Spleen (tissue), 11 donors: ENCODE measurements at regions not wholly inside any gene's neighbourhood (a gene's known extent, or its start where the extent isn't known, plus 50 kb on each side); places are given as distances from the start of the nearest gene placed in this dataset.

Source experiments
- DNase-seq: peaks from one replicate; pipeline ENCODE4 v3.0.0-alpha.2; 2020
- H3K27ac ChIP-seq, 8 donors: fragments of 200-600 bp; sonication (generic) in 7 of 8; 1 replicate in 4 of 8; 2 replicates in 4 of 8; pipeline versions ENCODE4 v1.5.0 to v1.8.0; 2016 to 2021; ENCODE audit warnings: inconsistent platforms in 4 of 8, mild to moderate bottlenecking in 4 of 8, moderate library complexity in 1 of 8
- H3K27me3 ChIP-seq, 7 donors: fragments of 200-600 bp; sonication (generic) in 6 of 7; replicated peaks in 1 of 7; 1 replicate in 4 of 7; 2 replicates in 3 of 7; pipeline versions ENCODE4 v1.5.0 to v1.8.0; 2016 to 2021; ENCODE audit warnings: inconsistent platforms in 3 of 7, mild to moderate bottlenecking in 1 of 7
- H3K36me3 ChIP-seq, 6 donors: fragments of 200-600 bp; sonication (generic) in 5 of 6; 1 replicate in 4 of 6; 2 replicates in 2 of 6; pipeline versions ENCODE4 v1.5.0 to v1.8.0; 2016 to 2021; ENCODE audit warnings: inconsistent platforms in 2 of 6
- H3K4me1 ChIP-seq, 6 donors: fragments of 200-600 bp; sonication (generic) in 5 of 6; 1 replicate in 3 of 6; 2 replicates in 3 of 6; pipeline versions ENCODE4 v1.5.0 to v1.8.0; 2016 to 2021; ENCODE audit warnings: inconsistent platforms in 3 of 6
- H3K4me3 ChIP-seq, 8 donors: fragments of 200-600 bp; sonication (generic) in 7 of 8; 1 replicate in 4 of 8; 2 replicates in 4 of 8; pipeline versions ENCODE4 v1.5.0 to v1.8.0; 2016 to 2021; ENCODE audit warnings: inconsistent platforms in 4 of 8, mild to moderate bottlenecking in 4 of 8, moderate library complexity in 2 of 8
- H3K9me3 ChIP-seq, 8 donors: fragments of 200-600 bp; sonication (generic) in 7 of 8; 1 replicate in 4 of 8; 2 replicates in 4 of 8; pipeline versions ENCODE4 v1.5.0 to v1.8.0; 2016 to 2021; ENCODE audit warnings: inconsistent platforms in 4 of 8
- POLR2A ChIP-seq, 3 donors: fragments of 450-650 bp; IDR thresholded peaks; one replicate each; pipeline ENCODE4 v1.5.1; 2017; ENCODE audit warnings: antibody characterized with exemption in 3 of 3, mild to moderate bottlenecking in 1 of 3
- POLR2AphosphoS5 ChIP-seq, 3 donors: sonication (generic); formaldehyde crosslinking; IDR thresholded peaks; one replicate each; pipeline ENCODE4 v1.5.1; 2017; ENCODE audit warnings: antibody characterized with exemption in 3 of 3
- WGBS, 5 donors: extraction: QIAGEN DNeasy Blood & Tissue Kit in 3 of 5; methylation state at CpG; one replicate each; pipeline versions ENCODE4 v1.1.5 to v1.1.7; 2013 to 2018; 5-methylcytosine and 5-hydroxymethylcytosine counted together
- intact Hi-C: fragments of 100-400 bp; cut with DNase I; formaldehyde crosslinking; loops from one replicate; pipeline ENCODE4 v1.15.0; 2023; ENCODE audit warnings: low total_unique reads
- TF ChIP-seq, protein P1 (sequence below), 11 experiments: fragments of 200-600 bp in 7 of 11; fragments of 450-650 bp in 4 of 11; sonication (generic) in 4 of 11; IDR thresholded peaks in 8 of 11; conservative IDR thresholded peaks in 3 of 11; 1 replicate in 7 of 11; 2 replicates in 4 of 11; pipeline versions ENCODE4 v1.4.0 to v1.8.0; 2016 to 2021; ENCODE audit warnings: antibody characterized with exemption in 11 of 11, inconsistent platforms in 4 of 11, mild to moderate bottlenecking in 1 of 11
- donor health status: healthy with polysubstance abuse.
- donor health status: DM: no; HTN: no; CAD: no; lungs with moderate emphysema.
- donor health status: DM: no; HTN: no; CAD: no.
- donor health status: Bipolar disorder and iron deficiency.
- donor health status: healthy.
- donor health status: DM: no; HTN: no; CAD: no.
- donor health status: DM: yes; HTN: yes; CAD: no.

DNA sequence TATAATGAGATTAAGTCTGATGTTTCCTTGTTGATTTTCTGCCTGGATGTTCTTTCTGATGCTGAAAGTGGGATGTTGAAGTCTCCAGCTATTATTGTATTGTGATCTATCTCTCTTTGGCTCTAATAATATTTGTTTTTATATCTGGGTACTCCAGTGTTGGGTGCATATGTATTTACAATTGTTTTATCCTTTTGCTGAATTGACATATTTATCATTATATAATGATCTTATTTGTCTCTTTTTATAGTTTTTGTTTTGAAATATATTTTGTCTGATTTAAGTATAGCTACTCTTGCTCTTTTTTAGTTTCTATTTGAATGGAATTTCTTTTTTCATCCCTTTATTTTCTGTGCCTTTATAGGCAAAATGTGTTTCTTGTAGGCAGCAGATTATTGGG lies 522.2 kb upstream of the NEGR1 start:
- Histone ChIP-seq H3K27ac (no peak overlapping the region), H3K27me3 (no peaks in the 10 kb centered on the region), H3K4me1 (no peaks in the 10 kb centered on the region), H3K36me3 (no peaks in the 10 kb centered on the region), H3K4me3 (no peak overlapping the region), H3K9me3 (peaks cover 0 to 46% (median 16%) of the 10 kb centered on the region in 8 donors)
- no peak for DNase-seq
- intact Hi-C loops = no loop called here
- no peak for TF ChIP-seq POLR2AphosphoS5 (IDR thresholded peaks at IDR 0.05)
- no peak for TF ChIP-seq POLR2A (IDR thresholded peaks at IDR 0.05)
- TF ChIP-seq, protein P1, sequence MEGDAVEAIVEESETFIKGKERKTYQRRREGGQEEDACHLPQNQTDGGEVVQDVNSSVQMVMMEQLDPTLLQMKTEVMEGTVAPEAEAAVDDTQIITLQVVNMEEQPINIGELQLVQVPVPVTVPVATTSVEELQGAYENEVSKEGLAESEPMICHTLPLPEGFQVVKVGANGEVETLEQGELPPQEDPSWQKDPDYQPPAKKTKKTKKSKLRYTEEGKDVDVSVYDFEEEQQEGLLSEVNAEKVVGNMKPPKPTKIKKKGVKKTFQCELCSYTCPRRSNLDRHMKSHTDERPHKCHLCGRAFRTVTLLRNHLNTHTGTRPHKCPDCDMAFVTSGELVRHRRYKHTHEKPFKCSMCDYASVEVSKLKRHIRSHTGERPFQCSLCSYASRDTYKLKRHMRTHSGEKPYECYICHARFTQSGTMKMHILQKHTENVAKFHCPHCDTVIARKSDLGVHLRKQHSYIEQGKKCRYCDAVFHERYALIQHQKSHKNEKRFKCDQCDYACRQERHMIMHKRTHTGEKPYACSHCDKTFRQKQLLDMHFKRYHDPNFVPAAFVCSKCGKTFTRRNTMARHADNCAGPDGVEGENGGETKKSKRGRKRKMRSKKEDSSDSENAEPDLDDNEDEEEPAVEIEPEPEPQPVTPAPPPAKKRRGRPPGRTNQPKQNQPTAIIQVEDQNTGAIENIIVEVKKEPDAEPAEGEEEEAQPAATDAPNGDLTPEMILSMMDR (IDR thresholded peaks at IDR 0.05 in 8 of 11, conservative IDR thresholded peaks at IDR 0.05 in 3 of 11) = no peak

DNA sequence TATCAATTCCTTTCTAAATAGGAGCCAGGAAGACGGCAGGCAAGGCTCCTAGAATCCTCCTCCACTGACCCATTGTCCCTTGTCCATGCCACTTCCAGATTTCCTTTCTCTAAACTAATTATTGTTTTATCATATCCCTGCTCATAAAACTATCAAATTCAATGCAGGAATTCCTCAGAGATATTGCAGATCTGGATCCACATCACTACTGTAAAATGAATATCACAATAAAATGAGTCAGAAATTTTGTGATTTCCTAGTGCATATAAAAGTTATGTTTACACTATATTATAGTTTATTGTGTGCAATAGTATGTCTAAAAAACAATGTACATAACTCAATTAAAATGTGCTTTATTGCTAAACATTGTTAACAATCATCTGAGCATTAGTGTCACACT lies 498.7 kb upstream of the NEGR1 start:
- peaks cover 0 to 8% (median 0%) of the 10 kb centered on the region in 8 donors for H3K9me3 ChIP-seq
- intact Hi-C loops = no loop called here
- TF ChIP-seq, protein P1 (IDR thresholded peaks at IDR 0.05 in 8 of 11, conservative IDR thresholded peaks at IDR 0.05 in 3 of 11) = no peak
- 61 to 72% (median 64%) methylated on average over 1 of the region's 1 CpG for WGBS, 5 donors
- H3K4me3 ChIP-seq = no peak overlapping the region
- no peaks in the 10 kb centered on the region for H3K27me3 ChIP-seq
- no peaks in the 10 kb centered on the region for H3K4me1 ChIP-seq
- no peaks in the 10 kb centered on the region for H3K36me3 ChIP-seq
- DNase-seq = no peak
- no peak overlapping the region for H3K27ac ChIP-seq

DNA sequence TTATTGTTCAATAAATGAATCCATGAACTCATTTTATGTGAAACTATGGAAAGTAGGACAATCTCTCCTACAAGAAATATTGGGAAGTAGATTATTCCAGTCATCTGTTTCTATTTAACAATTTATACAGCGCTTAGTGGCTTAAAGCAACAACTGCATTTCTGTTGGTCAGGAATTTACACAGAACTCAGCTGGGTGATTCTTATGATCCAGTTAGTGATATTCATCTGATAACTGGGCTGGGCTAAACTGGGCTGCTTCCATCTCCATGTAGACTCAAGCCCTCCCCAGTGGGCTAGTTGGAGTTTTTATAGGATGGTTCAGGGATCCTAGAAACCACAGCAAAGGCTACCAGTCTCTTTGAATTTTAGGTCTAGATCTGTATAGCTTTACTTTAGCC lies 497.9 kb upstream of the NEGR1 start:
- H3K9me3 ChIP-seq = peaks cover 0 to 8% (median 0%) of the 10 kb centered on the region in 8 donors
- intact Hi-C loops = no loop called here
- 88 to 96% (median 93%) methylated on average over 1 of the region's 1 CpG for WGBS, 5 donors
- no peak for TF ChIP-seq POLR2AphosphoS5 (IDR thresholded peaks at IDR 0.05)
- TF ChIP-seq POLR2A (IDR thresholded peaks at IDR 0.05) = no peak
- TF ChIP-seq, protein P1 (IDR thresholded peaks at IDR 0.05 in 8 of 11, conservative IDR thresholded peaks at IDR 0.05 in 3 of 11) = no peak
- H3K27ac ChIP-seq = no peak overlapping the region
- DNase-seq = no peak
- no peaks in the 10 kb centered on the region for H3K4me1 ChIP-seq
- no peaks in the 10 kb centered on the region for H3K36me3 ChIP-seq
- no peaks in the 10 kb centered on the region for H3K27me3 ChIP-seq
- H3K4me3 ChIP-seq = no peak overlapping the region

DNA sequence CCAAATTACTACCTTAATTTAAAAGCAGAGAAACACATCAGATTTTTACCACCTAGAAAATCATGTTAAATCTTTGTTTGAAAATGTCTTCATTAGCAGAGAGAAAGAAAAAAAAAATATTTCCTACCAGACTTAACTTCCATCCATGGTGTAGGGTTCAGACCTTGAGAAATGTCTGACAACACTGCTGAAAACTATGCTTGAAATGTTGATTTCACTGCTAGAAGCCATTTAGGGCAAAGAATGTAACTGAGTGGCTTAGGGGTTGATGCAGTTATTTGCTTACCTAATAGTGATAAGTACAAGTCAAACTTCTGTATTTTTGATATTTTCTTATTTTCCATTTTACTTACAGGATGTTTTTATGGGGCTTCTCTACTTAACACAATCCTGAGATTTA lies 495.6 kb upstream of the NEGR1 start:
- H3K27me3 ChIP-seq = no peaks in the 10 kb centered on the region
- intact Hi-C loops = no loop called here
- no peak overlapping the region for H3K27ac ChIP-seq
- TF ChIP-seq POLR2AphosphoS5 (IDR thresholded peaks at IDR 0.05) (no peak), POLR2A (IDR thresholded peaks at IDR 0.05) (no peak)
- TF ChIP-seq, protein P1 (IDR thresholded peaks at IDR 0.05 in 8 of 11, conservative IDR thresholded peaks at IDR 0.05 in 3 of 11) = no peak
- H3K36me3 ChIP-seq = no peaks in the 10 kb centered on the region
- H3K4me3 ChIP-seq = no peak overlapping the region
- H3K4me1 ChIP-seq = no peaks in the 10 kb centered on the region
- H3K9me3 ChIP-seq = peaks cover 0 to 8% (median 0%) of the 10 kb centered on the region in 8 donors
- no peak for DNase-seq
